Heart left ventricle (tissue), 13 donors: ENCODE measurements at regions not wholly inside any gene's neighbourhood (a gene's known extent, or its start where the extent isn't known, plus 50 kb on each side); places are given as distances from the start of the nearest gene placed in this dataset.

Experiments used
- POLR2A ChIP-seq, 2 donors: fragments of 450-650 bp; IDR thresholded peaks; one replicate each; pipeline ENCODE4 v1.6.1; 2017; ENCODE audit warnings: antibody characterized with exemption in 2 of 2, mild to moderate bottlenecking in 2 of 2, moderate library complexity in 2 of 2
- TF ChIP-seq, protein P1 (sequence below), 12 donors: fragments of 200-600 bp; sonication (generic) in 4 of 12; IDR thresholded peaks; one replicate each; pipeline versions ENCODE4 v1.5.0 to v1.8.0; 2018 to 2022; ENCODE audit warnings: antibody characterized with exemption in 12 of 12, mild to moderate bottlenecking in 5 of 12
- donor health status: ischemic (EF 13 %, LVEDD 7.1; RV severe dilation, severe dysfunction).
- donor health status: DM: no; HTN: yes; CAD: no.
- donor health status: DM: no; HTN: no; CAD: no.
- donor health status: ischemic (EF 25% LVEDD 6.9; RV normal size, moderate dysfunction).
- donor health status: ischemic (EF 25% LVEDD 5.7; RV mildly dilated, moderate dysfunction).
- donor health status: ischemic (EF 35%, LVEDD 5.7; RV mildly dilated, moderate dysfunction).
- donor health status: nonischemic (EF 11% LVEDD 7.7; RV severe dilation, severe dysfunction).
- donor health status: DM: yes; HTN: yes; CAD: no.
- donor health status: PGD.
- donor health status: ischemic (EF 29% LVEDD 5.4; RV normal size, mild dysfunction).
- donor health status: nonischemic (EF 23%, LVEDD 6.1; RV moderate dilation, normal function).

DNA sequence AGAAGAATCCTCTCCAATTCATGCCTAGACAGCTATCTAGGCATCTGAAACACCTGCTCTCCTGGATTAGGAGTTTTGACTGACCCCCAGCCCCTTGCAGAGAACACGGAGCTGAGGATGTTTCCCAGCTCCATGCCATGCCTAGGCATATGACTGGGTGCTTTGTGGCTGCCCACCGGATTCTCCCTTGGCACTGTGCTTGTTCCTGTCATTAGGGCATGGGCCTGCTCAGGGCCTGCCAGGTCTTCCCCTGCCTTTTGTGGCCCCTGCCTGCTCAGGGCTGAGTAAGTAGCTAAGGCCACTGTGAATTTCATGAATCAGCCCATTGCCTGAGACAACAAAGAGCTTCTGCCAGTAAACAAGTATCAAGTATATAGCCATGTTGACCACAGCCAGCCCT is 867.4 kb downstream of the TECRL start:
- TF ChIP-seq, protein P1, sequence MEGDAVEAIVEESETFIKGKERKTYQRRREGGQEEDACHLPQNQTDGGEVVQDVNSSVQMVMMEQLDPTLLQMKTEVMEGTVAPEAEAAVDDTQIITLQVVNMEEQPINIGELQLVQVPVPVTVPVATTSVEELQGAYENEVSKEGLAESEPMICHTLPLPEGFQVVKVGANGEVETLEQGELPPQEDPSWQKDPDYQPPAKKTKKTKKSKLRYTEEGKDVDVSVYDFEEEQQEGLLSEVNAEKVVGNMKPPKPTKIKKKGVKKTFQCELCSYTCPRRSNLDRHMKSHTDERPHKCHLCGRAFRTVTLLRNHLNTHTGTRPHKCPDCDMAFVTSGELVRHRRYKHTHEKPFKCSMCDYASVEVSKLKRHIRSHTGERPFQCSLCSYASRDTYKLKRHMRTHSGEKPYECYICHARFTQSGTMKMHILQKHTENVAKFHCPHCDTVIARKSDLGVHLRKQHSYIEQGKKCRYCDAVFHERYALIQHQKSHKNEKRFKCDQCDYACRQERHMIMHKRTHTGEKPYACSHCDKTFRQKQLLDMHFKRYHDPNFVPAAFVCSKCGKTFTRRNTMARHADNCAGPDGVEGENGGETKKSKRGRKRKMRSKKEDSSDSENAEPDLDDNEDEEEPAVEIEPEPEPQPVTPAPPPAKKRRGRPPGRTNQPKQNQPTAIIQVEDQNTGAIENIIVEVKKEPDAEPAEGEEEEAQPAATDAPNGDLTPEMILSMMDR (IDR thresholded peaks at IDR 0.05) = no peak
- TF ChIP-seq POLR2A (IDR thresholded peaks at IDR 0.05) = no peak
